Stomach (tissue), 4 donors: ENCODE measurements at regions not wholly inside any gene's neighbourhood (a gene's known extent, or its start where the extent isn't known, plus 50 kb on each side); places are given as distances from the start of the nearest gene placed in this dataset.

Experiments used
- EP300 ChIP-seq: sonication (generic); formaldehyde crosslinking; IDR thresholded peaks from one replicate; pipeline ENCODE4 v1.6.1; 2017; ENCODE audit warnings: antibody characterized with exemption
- POLR2A ChIP-seq, 4 donors: fragments of 450-650 bp; IDR thresholded peaks; one replicate each; pipeline ENCODE4 v1.6.1; 2016; ENCODE audit warnings: antibody characterized with exemption in 4 of 4, control low read depth in 2 of 4, mild to moderate bottlenecking in 1 of 4, moderate library complexity in 1 of 4
- POLR2AphosphoS5 ChIP-seq, 3 donors: sonication (generic); formaldehyde crosslinking; IDR thresholded peaks; one replicate each; pipeline ENCODE4 v1.6.1; 2016; ENCODE audit warnings: antibody characterized with exemption in 3 of 3
- TF ChIP-seq, protein P1 (sequence below), 7 experiments: fragments of 450-650 bp in 4 of 7; fragments of 200-600 bp in 3 of 7; sonication (generic) in 3 of 7; IDR thresholded peaks; one replicate each; pipeline ENCODE4 v1.5.1; 2016 to 2019; ENCODE audit warnings: antibody characterized with exemption in 7 of 7, control low read depth in 2 of 7, mild to moderate bottlenecking in 1 of 7

DNA sequence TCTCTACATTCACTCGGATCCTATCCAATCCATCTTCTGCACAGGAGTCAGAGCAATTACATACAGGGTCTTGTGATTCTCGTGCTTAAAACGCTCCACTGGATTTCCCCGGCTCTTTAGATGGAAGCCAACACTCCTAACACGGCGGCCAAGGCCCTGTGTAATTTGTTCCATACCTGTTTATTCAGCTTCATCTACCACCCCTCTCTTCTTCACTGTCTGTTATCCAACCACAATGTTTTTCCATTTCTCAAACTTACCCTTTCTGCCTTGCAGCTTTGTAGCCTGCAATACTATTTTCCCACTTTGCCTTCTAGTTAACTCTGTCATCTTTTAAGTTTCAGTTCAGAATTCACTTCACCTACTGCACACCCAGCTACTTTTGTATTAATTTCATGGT, 249.6 kb upstream of the USP25 start:
- TF ChIP-seq, protein P1, sequence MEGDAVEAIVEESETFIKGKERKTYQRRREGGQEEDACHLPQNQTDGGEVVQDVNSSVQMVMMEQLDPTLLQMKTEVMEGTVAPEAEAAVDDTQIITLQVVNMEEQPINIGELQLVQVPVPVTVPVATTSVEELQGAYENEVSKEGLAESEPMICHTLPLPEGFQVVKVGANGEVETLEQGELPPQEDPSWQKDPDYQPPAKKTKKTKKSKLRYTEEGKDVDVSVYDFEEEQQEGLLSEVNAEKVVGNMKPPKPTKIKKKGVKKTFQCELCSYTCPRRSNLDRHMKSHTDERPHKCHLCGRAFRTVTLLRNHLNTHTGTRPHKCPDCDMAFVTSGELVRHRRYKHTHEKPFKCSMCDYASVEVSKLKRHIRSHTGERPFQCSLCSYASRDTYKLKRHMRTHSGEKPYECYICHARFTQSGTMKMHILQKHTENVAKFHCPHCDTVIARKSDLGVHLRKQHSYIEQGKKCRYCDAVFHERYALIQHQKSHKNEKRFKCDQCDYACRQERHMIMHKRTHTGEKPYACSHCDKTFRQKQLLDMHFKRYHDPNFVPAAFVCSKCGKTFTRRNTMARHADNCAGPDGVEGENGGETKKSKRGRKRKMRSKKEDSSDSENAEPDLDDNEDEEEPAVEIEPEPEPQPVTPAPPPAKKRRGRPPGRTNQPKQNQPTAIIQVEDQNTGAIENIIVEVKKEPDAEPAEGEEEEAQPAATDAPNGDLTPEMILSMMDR (IDR thresholded peaks at IDR 0.05), result no peak
- TF ChIP-seq EP300 (no peak), POLR2A (IDR thresholded peaks at IDR 0.05) (no peak), POLR2AphosphoS5 (IDR thresholded peaks at IDR 0.05) (no peak)
